ENCODE measurements at regions not wholly inside any gene's neighbourhood (a gene's known extent, or its start where the extent isn't known, plus 50 kb on each side); places are given as distances from the start of the nearest gene placed in this dataset.
"Not testable (repeated sequence)": the region's sequence is repeated elsewhere in the genome, so short reads cannot be mapped to it uniquely, and the experiment has no call there.

DNA sequence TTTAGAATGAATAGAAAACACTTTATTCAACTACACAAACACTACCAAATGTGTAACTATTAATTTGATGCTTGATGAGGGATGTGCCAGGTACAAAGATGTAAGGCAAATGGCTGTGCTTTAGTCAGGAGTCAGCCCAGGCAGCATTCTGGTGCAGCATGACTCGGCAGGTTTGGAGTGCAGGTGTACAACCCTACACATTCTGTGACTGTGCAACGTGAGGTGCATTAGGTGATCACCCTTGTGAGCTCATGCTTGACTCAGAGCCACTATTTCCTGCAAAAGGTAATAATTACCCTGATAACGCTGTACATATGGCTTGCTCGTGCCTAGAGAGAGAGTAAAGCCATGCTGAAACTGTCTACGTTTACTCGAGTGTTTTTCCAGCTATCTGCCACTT, 288.7 kb upstream of the DSEL start:
- no peak for DNase-seq (ENCODE audit: low read depth in 4 of 4, low spot score in 3 of 4)

DNA sequence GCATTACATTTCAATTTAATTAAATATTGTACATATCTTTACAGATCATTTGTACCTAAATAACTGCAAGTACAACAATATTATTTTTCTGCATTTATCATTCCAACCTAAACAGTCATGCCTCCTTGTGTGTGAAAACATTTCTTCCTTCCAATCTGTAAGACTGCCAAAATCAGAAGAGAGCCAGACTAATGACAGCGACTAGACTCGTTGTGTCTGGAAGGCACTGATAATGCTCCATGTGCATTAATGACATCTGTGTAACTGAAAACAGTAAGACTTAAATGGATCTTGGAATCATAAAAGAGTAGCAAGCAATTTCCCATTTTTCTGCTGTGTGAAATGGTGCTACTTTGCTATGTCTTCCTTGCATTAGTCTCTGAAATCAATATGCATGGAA, 278.0 kb upstream of the DSEL start:
- no peak for DNase-seq (ENCODE audit: low read depth in 4 of 4, low spot score in 3 of 4)

DNA sequence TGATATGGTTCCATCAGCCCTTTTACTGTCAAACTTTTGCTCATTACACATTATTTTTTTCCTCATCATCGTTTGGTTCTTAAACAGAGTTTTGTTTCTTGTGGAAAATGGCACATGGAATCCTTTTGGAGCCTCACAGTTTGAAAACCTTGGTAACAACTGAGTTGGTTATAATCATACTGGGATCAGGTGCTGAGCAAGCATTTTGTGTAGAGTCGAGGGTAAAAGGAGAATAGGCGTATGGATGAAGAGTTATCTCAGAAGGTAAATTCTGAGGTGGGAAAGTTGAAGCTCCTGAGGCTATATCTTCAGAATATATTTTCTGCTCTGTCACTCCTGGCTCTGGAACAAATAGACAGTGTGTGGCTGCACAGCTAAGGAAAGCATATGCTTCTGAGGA, 274.0 kb upstream of the DSEL start:
- DNase-seq (ENCODE audit: low read depth in 4 of 4, low spot score in 3 of 4) = no peak

DNA sequence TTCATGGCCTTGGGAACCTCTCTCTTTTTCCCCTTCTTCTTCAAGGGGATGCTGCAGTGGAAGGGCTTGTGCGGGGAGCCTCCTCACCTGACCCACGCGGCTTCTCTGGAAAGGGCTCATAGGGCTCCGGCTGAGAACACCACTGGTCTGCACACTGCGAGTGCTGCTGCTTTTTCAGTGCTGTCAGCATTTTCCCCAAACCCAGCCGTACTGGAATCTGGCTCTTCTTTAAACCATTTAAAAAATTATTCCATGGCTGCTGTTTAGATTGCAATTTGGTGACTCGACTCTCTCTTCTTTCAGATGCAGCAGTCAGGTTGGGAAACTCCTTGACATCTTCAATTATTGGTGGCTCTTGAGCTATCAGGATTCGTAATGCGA, 272.6 kb upstream of the DSEL start:
- no peak for DNase-seq (ENCODE audit: low read depth in 4 of 4, low spot score in 3 of 4)

DNA sequence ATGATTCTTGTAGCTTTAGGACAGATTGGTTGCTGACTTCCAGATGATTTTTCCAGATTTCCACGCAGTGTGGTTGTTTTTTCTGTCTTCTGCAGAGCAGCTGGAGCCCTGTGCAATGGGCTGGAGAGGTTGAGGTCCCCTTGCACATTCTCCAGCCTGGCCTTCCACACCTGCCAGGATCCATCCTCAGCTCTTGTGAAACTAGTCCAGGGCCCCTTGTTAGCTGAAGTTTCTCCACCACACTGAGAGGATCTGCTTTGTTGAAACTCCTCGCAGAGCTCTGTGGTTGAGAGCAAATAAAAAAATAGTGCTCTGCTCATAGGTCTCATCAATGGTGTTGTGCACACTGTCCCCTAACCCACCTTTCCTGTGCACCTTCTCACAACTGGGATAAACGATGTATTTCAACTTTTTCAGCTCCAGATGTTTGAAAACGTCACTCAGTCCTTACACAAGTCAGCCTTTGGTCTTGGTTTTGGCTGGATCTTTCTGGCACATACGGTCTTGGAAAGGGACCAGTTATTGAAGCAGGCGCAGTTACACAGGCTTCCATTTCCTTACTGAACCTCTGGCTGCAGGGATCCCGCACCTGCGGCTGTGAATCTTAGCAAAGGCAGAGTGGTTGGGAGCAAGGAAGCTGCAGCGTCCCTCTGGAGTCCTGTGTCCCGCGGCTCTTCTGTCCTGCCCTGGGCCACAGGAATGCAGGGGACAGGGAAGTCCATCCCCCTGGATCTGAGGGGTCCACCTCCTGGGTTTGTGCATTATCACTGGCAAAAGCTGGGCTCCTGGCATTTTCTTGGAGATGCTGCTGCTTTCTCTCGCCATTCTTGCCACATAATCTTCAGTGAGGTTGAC, 272.0 kb upstream of the DSEL start:
- DNase-seq (ENCODE audit: low read depth in 4 of 4, low spot score in 3 of 4) = no peak

DNA sequence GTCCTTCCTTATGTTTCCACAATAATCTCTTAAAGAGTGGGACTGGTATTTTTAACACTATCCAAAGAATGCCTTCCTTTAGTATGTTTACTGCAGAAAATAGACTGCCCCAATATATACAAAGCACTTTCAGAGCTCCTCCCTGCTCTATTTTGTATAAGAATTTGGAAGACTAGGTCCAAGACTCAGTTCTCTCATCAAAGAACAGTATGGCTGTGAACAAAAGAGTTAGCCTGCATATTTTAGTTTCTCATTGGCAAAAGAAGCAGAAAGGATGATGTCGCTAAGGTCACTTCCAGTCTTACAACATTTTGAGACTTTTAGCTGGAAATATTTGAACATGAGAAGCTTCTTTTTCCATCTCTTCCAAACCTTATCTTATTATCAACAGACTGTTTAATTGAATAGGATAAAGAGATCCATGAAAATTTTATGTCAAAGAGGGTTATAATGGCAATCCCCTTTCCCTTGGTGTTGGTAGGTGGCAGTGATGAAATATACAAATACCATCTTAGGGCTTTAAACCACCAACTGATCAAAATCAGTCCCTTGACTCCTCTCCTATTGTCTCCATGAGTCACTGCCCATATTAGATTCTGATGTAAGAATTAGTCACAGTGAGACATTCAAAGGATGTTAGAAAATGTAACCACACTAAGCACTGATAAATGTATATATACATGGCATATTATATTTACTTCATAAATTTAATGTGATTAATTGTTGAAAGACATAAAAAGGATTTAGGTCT, 266.9 kb upstream of the DSEL start:
- DNase-seq (ENCODE audit: low read depth in 4 of 4, low spot score in 3 of 4) = no peak

DNA sequence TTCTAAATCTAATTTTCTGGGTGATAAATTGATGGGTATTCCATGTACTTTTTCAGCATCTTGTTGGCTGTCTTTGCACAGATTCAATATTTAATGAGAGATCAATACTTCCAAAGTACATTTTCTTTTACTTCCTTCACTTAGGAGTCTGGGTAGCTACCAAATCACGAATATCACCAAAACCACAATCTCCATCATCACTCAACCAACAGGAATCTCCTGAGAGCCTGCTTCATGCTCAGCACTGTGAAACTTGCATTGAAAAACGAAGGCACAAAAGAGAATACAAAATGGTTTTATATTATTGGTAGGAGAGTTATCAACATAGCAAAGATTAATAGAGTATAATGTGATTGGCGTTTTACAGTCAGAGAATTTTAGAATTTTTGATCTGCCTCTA, 261.5 kb upstream of the DSEL start:
- no peak for DNase-seq (ENCODE audit: low read depth in 4 of 4, low spot score in 3 of 4)

DNA sequence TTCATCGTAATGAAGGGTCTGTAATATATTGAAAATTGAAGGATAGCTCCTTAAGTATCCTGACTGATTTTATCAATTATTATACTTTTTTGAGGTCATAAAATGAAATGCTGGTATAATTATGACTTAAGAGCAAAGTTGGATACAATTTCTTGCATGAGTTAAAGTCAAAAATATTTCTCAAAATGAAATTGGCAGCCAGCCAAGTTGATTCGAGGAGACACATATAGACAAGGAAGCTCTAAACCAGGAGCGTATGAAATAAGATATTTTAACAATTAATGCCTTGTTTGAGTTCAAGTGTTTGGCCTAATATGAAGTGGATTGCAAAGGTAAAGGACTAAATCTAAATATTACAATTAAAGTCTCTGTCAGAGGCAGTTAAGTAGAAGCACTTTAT, 260.4 kb upstream of the DSEL start:
- no peak for DNase-seq (ENCODE audit: low read depth in 4 of 4, low spot score in 3 of 4)

DNA sequence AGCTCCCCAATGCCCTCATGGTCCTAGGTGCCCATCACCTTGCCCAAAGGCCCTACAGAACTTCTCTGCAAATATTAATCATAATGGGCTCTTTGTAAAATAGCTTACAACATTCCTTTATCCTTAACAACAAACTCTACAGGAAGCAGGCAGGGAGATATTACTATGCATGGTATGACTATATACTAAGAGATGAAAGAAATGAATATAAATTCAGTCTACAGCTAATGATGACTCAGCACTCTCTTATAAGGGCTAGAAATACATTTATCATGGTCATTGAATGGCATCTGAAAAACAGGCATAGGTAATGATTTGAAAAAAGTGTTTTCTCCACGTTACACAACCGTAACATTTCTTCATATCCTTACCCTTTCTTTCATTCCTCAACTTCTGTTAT, 254.8 kb upstream of the DSEL start:
- DNase-seq (ENCODE audit: low read depth in 4 of 4, low spot score in 3 of 4) = no peak

DNA sequence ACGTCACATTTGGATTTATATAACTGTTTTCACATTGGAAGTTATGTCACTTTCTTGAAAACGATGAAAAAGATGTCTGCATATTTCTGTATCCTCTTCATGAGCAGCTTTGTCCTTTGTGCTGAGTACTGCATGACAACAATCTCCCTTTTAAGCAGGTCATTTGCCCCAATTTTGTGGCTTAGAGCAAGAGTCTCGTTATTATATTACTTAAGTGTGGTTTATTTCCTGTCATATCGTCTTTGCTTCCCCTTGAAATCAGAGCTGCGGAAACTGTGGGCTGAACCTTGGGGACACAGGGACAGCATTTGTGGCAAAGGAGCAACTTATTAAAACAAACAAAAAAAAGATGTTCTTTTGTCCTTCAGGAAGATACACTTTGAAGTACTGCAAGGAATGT, 254.0 kb upstream of the DSEL start:
- DNase-seq (ENCODE audit: low read depth in 4 of 4, low spot score in 3 of 4) = no peak

DNA sequence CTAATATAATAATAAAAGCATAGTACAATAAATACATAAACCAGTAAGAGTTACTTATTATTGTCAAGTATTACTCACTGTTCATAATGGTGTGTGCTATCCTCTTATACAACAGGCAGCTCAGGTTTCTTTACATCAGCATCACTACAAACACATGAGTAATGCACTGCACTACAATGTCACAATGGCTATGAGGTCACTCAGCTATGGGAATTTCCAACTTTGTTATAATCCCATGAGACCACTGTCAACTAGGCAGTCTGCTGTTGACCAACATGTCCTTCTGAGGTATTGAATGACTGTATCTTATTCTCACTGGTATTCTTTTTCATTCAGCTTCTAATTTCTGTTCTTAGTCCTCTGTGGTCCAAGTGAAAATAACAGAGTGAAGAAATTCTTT, 250.4 kb upstream of the DSEL start:
- no peak for DNase-seq (ENCODE audit: low read depth in 4 of 4, low spot score in 3 of 4)

DNA sequence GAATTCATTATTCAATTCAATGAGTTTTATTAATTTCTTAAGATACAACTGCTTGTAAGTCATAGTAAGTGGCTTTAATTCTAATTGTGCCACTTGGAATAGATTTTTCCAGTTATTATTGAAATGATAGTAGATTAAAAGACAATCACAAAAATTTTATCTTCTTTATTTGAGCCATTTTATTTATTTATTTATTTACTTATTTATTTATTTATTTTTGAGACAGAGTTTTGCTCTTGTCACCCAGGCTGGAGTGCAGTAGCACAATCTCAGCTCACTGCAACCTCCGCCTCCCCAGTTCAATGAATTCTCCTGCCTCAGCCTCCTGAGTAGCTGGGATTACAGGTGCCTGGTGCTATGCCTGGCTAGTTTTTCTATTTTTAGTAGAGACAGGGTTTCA, 235.7 kb upstream of the DSEL start:
- not testable (repeated sequence) for DNase-seq (ENCODE audit: low read depth in 4 of 4, low spot score in 3 of 4)

DNA sequence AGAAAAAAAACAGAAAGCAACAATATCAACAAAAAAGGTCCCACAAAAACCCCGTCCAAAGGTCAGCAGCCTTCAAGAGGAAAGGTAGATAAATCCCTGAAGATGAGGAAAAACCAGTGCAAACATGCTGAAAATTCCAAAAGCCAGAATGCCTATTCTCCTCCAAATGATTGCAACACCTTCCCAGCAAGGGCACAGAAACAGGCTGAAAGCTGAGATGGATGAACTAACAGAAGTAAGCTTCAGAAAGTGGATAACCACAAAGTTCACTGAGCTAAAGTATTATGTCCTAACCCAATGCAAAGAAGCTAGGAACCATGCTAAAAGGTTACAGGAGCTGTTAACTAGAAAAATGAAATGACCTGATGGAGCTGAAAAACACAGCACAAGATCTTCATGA, 226.4 kb upstream of the DSEL start:
- DNase-seq (ENCODE audit: low read depth in 4 of 4, low spot score in 3 of 4) = no peak

DNA sequence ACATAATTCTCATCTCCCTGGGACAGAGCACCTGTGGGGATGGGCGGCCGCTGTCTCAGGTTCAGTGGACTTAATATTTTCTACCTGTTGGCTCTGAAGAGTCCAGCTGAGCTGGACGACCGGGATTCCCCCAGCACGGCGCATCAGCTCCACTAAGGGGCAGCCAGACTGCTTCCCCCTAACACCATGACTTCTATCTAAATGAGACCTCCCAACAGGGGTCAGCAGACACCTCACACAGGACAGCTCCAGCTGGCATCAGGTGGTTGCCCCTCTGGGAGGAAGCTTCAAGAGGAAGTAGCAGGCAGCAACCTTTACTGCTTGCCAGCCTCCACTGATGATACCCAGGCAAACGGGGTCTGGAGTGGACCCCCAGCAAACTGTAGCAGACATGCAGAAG, 226.0 kb upstream of the DSEL start:
- no peak for DNase-seq (ENCODE audit: low read depth in 4 of 4, low spot score in 3 of 4)

DNA sequence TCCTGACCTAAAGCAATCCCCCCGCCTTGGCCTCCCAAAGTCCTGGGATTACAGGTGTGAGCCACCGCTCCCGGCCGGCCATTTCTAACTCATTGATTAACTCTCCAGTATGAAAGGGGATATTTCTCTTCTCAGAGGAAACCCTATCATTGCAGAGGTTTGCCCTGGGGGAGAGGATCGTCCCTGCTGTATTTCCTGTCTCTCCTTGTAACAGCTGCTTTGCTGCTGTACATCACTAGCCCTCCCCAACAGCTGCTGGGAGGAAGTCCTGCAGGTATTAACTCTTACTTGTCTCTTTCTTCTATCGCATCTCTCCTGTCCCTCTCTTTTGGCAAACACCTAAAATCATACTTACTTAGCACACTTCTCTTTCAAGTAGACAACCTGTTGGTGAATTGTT, 219.0 kb upstream of the DSEL start:
- no peak for DNase-seq (ENCODE audit: low read depth in 4 of 4, low spot score in 3 of 4)

DNA sequence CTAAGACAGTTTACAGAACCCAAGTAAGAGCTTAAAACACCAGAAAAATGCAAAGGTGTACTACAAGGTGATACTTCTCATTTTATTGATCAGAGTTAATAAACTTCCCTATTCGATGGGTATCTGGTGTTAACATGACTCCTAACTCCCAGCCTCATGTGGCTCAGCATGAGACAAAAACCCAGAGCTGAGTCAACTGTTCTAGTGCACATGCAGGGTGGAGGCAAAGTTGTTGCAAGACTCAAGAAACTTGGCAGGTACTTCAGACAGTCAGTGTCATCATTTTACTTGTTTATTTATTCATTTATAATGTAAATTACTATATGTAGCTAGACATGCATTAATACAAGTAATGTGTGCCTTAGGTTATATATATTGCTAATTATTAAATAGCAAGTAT, 216.6 kb upstream of the DSEL start:
- DNase-seq (ENCODE audit: low read depth in 4 of 4, low spot score in 3 of 4) = no peak

DNA sequence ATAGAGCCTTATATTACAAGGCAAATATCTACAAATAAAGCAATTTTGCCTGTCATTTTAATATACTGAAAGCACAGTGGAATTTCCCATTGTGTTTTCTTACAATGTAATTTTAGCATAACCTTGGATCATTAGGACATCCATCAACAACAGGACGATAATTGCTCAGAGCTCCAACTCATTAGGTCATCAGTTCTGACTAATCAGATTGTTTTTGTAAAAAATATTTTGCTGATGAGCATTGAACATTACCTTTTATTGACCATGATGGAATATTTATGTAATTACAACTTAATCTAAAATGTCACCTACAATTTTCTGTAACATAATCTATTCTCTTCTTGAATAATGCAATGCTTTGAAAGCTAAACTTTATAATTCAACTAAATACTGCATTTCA, 215.3 kb upstream of the DSEL start:
- no peak for DNase-seq (ENCODE audit: low read depth in 4 of 4, low spot score in 3 of 4)

DNA sequence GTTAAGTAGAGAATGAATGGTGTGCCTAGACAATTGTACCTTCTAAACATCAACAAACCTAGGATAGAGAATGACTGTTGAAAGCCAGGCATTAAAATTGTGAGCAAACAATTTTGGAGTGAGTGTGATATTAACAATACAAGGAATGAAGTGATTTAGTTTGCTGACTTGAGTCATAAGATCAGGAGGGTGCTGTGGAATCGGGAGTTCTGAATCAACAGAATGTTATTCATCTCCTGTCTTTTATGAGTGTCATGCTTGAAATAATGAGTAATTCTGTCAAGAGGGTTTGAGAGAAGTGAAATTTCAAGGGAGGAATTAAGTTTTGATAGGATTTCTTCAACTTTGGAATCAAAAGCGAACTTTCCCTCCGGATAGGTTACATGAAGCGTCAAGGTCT, 214.4 kb upstream of the DSEL start:
- no peak for DNase-seq (ENCODE audit: low read depth in 4 of 4, low spot score in 3 of 4)

DNA sequence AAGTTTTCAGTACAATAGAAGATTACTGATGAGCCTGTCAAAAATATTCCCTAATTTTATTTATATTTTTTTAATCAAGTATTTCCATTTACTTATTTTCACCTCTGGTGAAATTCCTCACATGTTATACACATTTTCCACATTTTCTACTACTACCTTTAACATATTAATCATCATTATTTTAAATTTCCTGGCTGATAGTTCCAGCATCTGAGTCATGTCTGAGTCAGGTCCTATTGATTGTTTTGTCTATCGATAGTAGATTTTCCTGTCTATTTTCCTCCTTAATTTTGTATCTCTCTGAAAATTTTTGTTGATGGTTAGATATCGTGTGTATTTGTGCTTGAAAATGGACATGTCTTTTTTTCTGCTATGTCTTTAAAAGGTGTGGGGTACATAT, 211.8 kb upstream of the DSEL start:
- no peak for DNase-seq (ENCODE audit: low read depth in 4 of 4, low spot score in 3 of 4)

DNA sequence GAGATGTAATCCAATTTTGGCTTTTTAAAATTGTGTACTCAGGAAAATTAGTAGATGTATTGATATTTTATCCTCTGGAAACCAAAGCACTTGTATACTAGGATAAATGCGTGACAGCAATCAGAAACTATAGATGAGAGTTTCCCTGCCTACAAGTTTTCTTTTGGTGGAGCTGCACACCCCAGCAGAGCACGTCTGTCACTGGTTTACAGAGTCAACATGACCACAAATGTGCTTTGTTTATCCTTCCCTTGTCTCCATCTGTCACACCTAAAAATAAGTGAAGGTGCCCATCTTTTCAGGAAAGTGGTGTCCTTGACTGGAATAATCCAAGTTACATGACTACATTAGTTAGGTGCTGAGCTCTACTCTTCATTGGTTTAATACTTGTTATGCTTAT, 210.4 kb upstream of the DSEL start:
- DNase-seq (ENCODE audit: low read depth in 4 of 4, low spot score in 3 of 4) = no peak

DNA sequence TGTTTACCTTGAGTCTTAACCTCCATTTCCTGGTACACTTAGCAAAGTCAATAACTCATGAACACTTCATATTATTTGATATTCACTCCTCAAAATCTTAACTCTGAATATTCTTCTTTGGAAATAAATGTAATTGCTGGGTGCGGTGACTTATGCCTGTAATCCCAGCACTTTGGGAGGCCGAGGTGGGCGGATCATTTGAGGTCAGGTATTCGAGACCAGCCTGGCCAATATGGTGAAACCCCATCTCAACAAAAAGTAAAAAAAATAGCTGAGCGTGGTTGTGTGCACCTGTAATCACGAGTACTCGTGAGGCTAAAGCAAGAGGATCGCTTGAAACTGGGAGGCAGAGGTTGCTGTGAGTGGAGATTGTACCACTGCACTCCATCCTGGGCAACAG, 201.3 kb upstream of the DSEL start:
- no peak for DNase-seq (ENCODE audit: low read depth in 4 of 4, low spot score in 3 of 4)

DNA sequence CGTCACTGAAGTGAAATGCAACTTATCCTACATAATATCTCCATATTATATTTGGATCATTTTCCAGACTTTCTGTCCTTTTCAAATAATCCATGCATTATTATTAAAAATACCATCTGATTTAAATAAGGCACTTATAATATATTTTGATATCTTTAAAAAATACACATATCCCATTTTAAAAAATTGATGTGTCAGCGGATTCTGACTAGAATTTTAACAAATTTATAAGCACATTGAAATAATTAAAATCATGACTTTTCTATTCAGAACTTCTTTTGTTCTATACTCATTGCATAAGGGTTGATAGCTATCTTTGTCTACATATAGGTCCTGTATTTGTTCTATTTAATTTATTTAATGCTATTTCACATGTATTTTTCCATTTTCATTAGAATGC, 199.0 kb upstream of the DSEL start:
- no peak for DNase-seq (ENCODE audit: low read depth in 4 of 4, low spot score in 3 of 4)
